Naive thymus-derived CD8-positive, alpha-beta T cell (primary cell): ENCODE measurements at regions not wholly inside any gene's neighbourhood (a gene's known extent, or its start where the extent isn't known, plus 50 kb on each side); places are given as distances from the start of the nearest gene placed in this dataset.

Experiments
- ATAC-seq, 2 donors: fragments of 150-1000 bp; cut with Tn5 transposase in 1 of 2; sonication (Bioruptor Pico), chemical (Tn5 transposase) in 1 of 2; 1 replicate in 1 of 2; 2 replicates in 1 of 2; pipeline ENCODE4 v1.10.0; 2021; ENCODE audit warnings: mild to moderate bottlenecking in 2 of 2, moderate library complexity in 2 of 2
- POLR2A ChIA-PET: fragments of 350-600 bp; sonication (Branson Sonifier 250); formaldehyde crosslinking; loops from one replicate; lab custom pipeline; 2021; ENCODE audit warnings: antibody characterized with exemption; lab: Charles Lee
- DNase-seq, 10 donors: peaks; one replicate each; pipeline versions ENCODE4 v3.0.0 to v3.0.0-alpha.2; 2020 to 2022
- H3K27ac Mint-ChIP-seq, 10 donors: one replicate each; pipeline ENCODE4 v1.8.0; 2020 to 2022; ENCODE audit warnings: mild to moderate bottlenecking in 10 of 10, mixed read lengths in 10 of 10, moderate library complexity in 4 of 10, inconsistent platforms in 1 of 10
- H3K27me3 Mint-ChIP-seq, 5 donors: one replicate each; pipeline ENCODE4 v1.8.0; 2021 to 2022; ENCODE audit warnings: mixed read lengths in 5 of 5
- H3K36me3 Mint-ChIP-seq, 3 donors: one replicate each; pipeline ENCODE4 v1.8.0; 2020 to 2022; ENCODE audit warnings: mixed read lengths in 3 of 3, mild to moderate bottlenecking in 2 of 3, inconsistent platforms in 1 of 3
- H3K4me1 Mint-ChIP-seq, 4 donors: one replicate each; pipeline ENCODE4 v1.8.0; 2021 to 2022; ENCODE audit warnings: mixed read lengths in 4 of 4
- H3K4me3 Mint-ChIP-seq, 10 donors: one replicate each; pipeline ENCODE4 v1.8.0; 2020 to 2022; ENCODE audit warnings: mild to moderate bottlenecking in 10 of 10, mixed read lengths in 10 of 10, moderate library complexity in 6 of 10, inconsistent platforms in 1 of 10
- H3K9me3 Mint-ChIP-seq, 9 donors: one replicate each; pipeline ENCODE4 v1.8.0; 2020 to 2022; ENCODE audit warnings: mixed read lengths in 9 of 9, mild to moderate bottlenecking in 3 of 9, inconsistent platforms in 1 of 9, moderate library complexity in 1 of 9

DNA sequence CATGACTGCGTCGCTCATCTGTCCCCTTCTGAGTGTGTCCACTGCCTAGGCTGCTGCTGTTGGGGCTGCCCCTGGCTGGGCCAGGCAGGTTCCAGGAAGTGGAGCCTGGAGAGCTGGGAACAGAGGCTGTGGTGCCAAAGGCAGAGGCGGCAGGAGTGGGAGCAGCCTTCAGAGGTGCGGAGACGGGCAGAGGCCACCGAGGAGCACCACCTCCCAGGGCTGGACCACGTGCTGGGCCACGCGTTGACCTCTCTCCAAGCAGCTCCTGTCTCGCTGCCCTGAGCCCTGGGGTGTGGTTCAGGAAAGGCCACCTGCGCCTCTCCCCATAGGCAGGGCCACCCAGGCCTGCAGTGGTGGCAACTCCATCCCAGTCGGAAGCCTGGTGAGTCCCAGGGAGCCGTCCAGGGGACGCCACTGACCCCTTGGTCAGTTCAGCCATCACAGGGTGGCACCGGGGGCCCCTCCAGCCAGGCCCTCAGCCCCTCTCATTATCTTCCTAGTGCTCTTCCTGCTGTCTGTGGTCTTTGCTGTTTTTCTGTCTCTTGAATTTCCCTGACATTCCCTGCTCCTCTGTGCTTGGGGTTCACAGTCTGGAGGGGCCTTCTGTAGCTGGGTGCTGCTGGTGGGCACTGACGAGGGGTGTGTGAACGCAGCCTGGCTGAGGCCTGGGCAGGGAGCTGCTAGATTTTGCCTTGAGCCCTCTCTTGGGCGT lies 122.8 kb upstream of the HS6ST1 start:
- H3K9me3 Mint-ChIP-seq = no peaks in the 10 kb centered on the region
- no peaks in the 10 kb centered on the region for H3K36me3 Mint-ChIP-seq
- POLR2A ChIA-PET = no interaction called here
- H3K4me3 Mint-ChIP-seq = no peak overlapping the region
- DNase-seq = peak in 1 of 10 donors; percentile 10
- peaks cover 3 to 33% (median 10%) of the 10 kb centered on the region in 5 donors for H3K27me3 Mint-ChIP-seq
- peaks cover 0 to 16% (median under 1%) of the 10 kb centered on the region in 4 donors for H3K4me1 Mint-ChIP-seq
- no peak overlapping the region for H3K27ac Mint-ChIP-seq
- no peak for ATAC-seq

DNA sequence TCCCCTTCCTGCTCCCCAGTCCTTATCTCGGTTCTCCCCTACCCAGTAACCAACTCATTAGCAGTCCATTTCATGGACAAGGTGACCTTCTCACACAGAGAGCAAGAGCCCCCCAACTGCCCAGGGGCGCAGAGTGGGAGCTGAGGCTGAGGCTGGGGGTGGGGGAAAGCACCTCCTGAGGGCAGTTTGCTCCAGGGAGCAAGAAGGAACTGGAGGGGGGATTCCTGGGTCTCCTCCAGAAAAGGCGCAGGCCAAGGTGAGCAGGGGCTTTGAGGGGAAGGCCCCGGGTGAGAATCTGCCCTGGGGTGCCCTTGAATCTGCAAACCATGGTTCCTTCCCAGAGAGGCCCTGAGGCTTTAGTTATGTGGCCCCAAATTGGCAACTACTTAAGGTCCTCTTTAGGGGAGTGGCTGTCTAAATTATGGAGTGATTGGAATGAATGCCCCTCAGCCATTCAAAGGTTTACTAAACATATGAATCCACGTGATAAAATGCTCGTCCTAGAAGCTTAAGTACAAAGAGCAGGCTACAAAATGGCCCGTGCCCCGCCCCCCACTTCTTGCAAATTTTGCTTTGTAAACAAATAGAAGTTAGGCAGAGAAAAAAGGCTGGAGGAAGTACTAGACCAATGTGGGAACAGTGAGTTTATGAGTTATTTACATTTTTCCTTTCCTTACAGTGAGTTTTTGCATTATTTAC lies 123.5 kb upstream of the HS6ST1 start:
- Mint-ChIP-seq H3K4me3 (no peak overlapping the region), H3K27ac (no peak overlapping the region), H3K9me3 (no peaks in the 10 kb centered on the region), H3K4me1 (peaks cover 0 to 16% (median under 1%) of the 10 kb centered on the region in 4 donors), H3K27me3 (peaks cover 3 to 26% (median 7%) of the 10 kb centered on the region in 5 donors), H3K36me3 (no peaks in the 10 kb centered on the region)
- DNase-seq = peak in 2 of 10 donors; percentile 14 to 46
- POLR2A ChIA-PET = no interaction called here
- ATAC-seq = no peak

DNA sequence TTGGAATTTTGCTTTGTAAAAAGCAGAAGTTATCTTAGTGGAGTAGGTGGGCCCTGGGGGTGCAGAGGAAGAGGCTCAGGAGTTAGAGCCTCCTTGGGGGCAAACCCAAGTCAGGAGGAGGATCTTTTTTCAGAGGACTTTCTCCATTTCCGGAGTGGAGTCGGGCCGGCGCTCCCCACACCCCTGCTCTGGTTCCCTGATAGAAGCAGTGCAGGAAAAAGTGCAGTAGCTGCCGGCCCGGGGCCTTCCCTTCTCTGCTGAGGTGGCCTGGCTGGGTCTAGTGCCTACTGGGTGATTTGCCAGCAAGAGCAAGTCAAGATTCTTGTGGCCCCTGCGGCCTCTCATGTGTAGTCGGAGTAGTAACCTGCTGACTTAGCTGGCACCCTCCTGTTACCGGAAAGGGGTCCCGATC lies 124.2 kb upstream of the HS6ST1 start:
- H3K4me1 Mint-ChIP-seq = peaks cover 0 to 16% (median under 1%) of the 10 kb centered on the region in 4 donors
- H3K27ac Mint-ChIP-seq = no peak overlapping the region
- H3K4me3 Mint-ChIP-seq = no peak overlapping the region
- H3K9me3 Mint-ChIP-seq = no peaks in the 10 kb centered on the region
- POLR2A ChIA-PET = no interaction called here
- H3K27me3 Mint-ChIP-seq = peaks cover 3 to 19% (median 7%) of the 10 kb centered on the region in 5 donors
- no peaks in the 10 kb centered on the region for H3K36me3 Mint-ChIP-seq
- DNase-seq (peak in 2 of 10 donors; percentile 3 to 50), ATAC-seq (no peak)

DNA sequence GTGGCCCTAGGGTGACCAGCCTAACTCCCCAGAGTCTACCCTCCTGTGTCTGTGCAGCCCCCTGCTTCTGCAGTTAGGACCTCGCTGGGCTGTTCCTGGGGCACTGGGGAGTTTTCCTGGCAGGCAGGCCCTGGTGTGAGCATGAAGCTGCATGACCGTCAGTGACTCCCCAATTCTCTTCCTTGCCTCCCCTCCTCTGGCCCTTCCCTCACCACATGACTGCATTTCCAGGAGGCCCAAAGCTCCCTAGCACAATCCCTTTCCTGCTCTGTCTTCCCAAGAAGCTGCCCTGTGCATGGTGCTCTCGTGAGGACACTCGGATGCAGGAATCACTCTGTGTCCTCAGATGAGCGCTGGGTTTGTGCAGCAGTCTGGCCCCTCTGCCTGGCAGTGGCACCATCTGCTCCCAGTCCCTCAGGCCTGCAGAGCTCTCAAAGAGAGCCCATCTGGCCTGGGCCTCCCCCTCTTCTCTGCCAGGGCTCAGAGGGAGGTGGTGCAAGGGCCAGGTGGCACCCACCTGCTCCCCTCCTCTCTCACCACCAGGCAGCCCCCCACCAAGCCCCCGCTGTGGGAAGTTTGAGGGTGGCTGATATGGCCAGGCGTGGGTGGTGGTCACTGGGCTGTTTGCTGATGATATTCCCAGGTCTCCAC lies 125.6 kb upstream of the HS6ST1 start:
- POLR2A ChIA-PET = no interaction called here
- Mint-ChIP-seq H3K36me3 (no peaks in the 10 kb centered on the region), H3K27me3 (peaks cover 1 to 10% (median 3%) of the 10 kb centered on the region in 5 donors), H3K4me1 (peaks cover 0 to 16% (median under 1%) of the 10 kb centered on the region in 4 donors), H3K27ac (no peak overlapping the region), H3K4me3 (no peak overlapping the region), H3K9me3 (no peaks in the 10 kb centered on the region)
- DNase-seq (peak in 2 of 10 donors; percentile 11 to 56), ATAC-seq (no peak)

DNA sequence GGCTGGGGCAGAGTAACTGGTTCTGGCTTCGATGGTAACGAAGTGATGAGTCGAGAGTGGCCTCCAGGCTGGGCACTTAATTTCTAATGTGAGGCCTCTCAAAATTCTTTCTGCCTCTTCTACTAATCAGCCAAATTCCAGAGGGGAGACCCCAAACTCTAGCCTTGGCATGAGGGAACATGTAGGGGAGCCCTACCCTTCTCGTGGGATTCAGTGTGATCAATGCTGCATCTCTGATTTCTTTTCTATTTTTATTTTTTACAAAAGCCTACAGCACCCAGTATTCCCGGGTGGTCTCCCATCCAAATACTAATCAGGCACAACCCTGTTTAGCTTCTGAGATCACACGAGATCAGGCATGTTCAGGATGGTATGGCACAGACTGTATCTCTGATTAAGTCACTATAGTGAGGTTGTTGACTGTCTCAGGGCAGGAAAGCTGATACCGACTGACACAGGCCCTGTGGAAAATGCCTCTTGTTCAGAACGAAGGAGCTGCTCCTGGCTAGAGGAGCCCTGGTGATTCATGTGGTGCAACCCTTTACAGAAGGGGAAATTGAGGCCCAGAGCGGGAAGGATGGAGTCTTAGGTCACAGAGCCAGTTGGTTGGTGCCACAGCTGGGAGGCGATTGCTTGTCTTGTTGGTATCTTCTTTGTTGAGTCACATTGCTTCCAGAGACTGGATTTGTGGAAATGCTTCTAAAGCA lies 126.3 kb upstream of the HS6ST1 start:
- ATAC-seq (no peak), DNase-seq (peak in 1 of 10 donors; percentile 21)
- Mint-ChIP-seq H3K4me1 (peaks cover 0 to 16% (median under 1%) of the 10 kb centered on the region in 4 donors), H3K4me3 (no peak overlapping the region), H3K9me3 (no peaks in the 10 kb centered on the region), H3K27me3 (peaks cover 0 to 9% (median 0%) of the 10 kb centered on the region in 5 donors), H3K36me3 (no peaks in the 10 kb centered on the region), H3K27ac (no peak overlapping the region)
- POLR2A ChIA-PET = no interaction called here

DNA sequence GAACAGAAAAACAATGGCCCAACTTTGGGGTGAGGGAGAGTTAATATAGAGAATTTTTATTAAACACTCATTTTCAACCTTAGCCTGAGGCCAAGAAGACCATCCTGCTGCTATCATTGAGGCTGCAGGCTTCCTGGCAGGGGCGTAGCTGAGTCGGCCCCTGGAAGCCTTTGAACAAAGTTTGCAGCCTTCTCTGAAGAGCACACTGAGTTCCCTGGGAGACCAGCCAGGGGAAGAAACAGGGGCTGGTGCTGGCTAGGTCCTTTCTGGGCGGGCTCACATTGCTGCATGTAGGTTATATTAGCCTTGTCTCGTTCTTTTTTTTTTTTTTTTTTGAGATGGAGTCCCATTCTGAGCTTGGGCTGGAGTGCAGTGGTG lies 126.8 kb upstream of the HS6ST1 start:
- H3K4me1 Mint-ChIP-seq = peaks cover 0 to 16% (median under 1%) of the 10 kb centered on the region in 4 donors
- POLR2A ChIA-PET = no interaction called here
- H3K9me3 Mint-ChIP-seq = no peaks in the 10 kb centered on the region
- no peak overlapping the region for H3K4me3 Mint-ChIP-seq
- peaks cover 0 to 5% (median 0%) of the 10 kb centered on the region in 5 donors for H3K27me3 Mint-ChIP-seq
- DNase-seq = peak in 1 of 10 donors; percentile 7
- no peak overlapping the region for H3K27ac Mint-ChIP-seq
- ATAC-seq = no peak
- no peaks in the 10 kb centered on the region for H3K36me3 Mint-ChIP-seq

DNA sequence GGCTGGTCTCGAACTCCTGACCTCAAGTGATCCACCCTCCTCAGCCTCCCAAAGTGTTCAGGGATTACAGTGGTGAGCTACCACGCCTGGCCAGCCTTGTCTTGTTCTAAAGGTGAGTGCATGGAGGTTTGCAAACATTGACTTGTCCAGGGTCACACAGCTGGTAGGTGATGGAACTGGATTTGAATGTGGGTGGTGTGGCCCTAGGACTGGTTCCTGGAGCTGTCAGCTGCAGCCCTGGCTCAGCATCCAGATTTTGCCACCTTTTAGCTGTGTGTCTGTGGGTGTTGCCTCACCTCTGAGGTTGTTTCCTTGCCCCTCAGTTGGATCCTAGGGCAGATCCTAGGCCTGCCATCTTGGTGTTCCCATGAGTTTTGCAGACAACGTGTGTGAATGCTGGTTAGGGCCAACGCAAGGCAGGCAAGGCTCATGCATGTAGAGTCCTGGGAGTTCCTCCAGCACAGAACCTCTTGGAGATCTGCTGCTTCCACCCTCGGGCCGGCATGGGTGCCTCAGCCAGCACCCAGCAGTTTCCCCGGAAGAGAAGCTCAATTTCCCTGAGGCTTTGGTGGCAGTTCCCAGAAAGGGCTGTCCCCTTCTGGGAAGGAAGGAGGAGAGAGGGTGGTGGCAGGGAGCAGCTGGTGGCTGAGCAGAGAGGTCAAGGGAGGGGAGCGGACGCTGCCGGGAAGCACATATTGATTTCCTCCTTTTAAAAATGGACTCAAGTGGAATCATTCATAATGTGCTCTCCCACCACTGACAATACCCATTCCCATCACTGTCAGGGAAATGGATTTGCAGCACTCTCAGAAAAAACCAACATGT lies 127.6 kb upstream of the HS6ST1 start:
- no peak for ATAC-seq
- no peaks in the 10 kb centered on the region for H3K36me3 Mint-ChIP-seq
- POLR2A ChIA-PET = no interaction called here
- no peak overlapping the region for H3K4me3 Mint-ChIP-seq
- no peak overlapping the region for H3K27ac Mint-ChIP-seq
- no peaks in the 10 kb centered on the region for H3K9me3 Mint-ChIP-seq
- DNase-seq = peak in 1 of 10 donors; percentile 27
- H3K27me3 Mint-ChIP-seq = peaks cover 0 to 5% (median 0%) of the 10 kb centered on the region in 5 donors
- H3K4me1 Mint-ChIP-seq = peaks cover 0 to 16% (median under 1%) of the 10 kb centered on the region in 4 donors

DNA sequence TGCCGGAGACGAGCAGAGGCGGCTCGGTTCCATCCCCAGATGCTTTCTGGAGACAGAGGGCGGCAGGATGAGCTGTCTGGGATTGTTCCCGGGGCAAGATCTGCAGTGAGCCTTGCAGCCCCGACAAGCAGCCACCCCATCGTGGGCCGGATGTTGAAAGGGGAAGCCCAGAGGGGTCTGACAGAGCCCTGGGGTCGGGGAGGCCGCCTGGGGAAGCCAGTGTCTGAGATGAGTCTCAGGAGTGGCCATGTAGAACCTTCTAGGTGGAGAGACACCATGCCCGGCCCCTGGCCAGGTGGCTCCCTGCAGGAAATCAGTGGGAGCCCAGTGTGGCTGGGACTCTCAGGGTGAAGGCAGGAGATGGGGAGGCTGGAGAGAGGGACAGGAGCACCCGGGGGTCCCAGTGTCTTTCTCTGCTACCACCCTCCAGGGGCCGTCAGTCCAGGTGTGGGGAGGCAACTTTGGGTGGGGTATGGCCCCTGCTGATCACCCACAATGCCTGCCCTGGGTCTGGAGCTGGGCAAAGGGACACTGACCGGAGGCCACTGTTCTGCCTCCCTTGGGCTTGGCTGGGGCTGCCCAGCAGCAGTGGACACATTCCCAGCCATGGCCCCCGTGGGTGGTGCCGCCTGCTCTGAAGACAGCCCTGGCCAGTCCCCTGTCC lies 128.3 kb upstream of the HS6ST1 start:
- Mint-ChIP-seq H3K9me3 (peaks cover 0 to 1% (median 0%) of the 10 kb centered on the region in 9 donors), H3K4me1 (peaks cover 0 to 13% (median 1%) of the 10 kb centered on the region in 4 donors), H3K27me3 (peaks cover 0 to 5% (median 4%) of the 10 kb centered on the region in 5 donors), H3K4me3 (no peak overlapping the region), H3K27ac (no peak overlapping the region), H3K36me3 (no peaks in the 10 kb centered on the region)
- DNase-seq (peak in 2 of 10 donors; percentile 7 to 56), ATAC-seq (no peak)
- POLR2A ChIA-PET = no interaction called here

DNA sequence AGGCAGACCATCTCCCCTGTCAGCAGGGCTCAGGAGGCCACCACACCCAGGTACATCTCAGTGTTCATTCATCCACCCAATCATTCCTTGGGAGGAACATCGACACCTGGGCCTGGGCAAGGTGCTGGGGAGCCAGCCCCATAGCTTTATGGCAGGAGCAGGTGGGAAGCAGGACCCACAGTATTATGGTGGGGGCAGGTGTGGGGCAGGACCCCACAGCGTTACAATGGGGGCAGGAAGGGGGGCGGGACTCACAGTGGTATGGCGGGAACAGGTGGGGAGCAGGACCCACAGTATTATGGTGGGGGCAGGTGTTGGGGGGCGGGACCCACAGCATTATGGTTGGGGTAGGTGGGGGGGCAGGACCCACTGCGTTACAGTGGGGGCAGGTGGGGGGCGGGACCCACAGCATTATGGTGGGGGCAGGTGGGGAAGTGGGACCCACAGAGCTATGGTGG lies 128.9 kb upstream of the HS6ST1 start:
- Mint-ChIP-seq H3K36me3 (no peaks in the 10 kb centered on the region), H3K9me3 (peaks cover 0 to 2% (median 0%) of the 10 kb centered on the region in 9 donors), H3K4me1 (peaks cover 0 to 9% (median 2%) of the 10 kb centered on the region in 4 donors), H3K27me3 (peaks cover 0 to 11% (median 7%) of the 10 kb centered on the region in 5 donors), H3K4me3 (no peak overlapping the region), H3K27ac (no peak overlapping the region)
- ATAC-seq (no peak), DNase-seq (peak in 2 of 10 donors; percentile 3 to 15)
- POLR2A ChIA-PET = no interaction called here

DNA sequence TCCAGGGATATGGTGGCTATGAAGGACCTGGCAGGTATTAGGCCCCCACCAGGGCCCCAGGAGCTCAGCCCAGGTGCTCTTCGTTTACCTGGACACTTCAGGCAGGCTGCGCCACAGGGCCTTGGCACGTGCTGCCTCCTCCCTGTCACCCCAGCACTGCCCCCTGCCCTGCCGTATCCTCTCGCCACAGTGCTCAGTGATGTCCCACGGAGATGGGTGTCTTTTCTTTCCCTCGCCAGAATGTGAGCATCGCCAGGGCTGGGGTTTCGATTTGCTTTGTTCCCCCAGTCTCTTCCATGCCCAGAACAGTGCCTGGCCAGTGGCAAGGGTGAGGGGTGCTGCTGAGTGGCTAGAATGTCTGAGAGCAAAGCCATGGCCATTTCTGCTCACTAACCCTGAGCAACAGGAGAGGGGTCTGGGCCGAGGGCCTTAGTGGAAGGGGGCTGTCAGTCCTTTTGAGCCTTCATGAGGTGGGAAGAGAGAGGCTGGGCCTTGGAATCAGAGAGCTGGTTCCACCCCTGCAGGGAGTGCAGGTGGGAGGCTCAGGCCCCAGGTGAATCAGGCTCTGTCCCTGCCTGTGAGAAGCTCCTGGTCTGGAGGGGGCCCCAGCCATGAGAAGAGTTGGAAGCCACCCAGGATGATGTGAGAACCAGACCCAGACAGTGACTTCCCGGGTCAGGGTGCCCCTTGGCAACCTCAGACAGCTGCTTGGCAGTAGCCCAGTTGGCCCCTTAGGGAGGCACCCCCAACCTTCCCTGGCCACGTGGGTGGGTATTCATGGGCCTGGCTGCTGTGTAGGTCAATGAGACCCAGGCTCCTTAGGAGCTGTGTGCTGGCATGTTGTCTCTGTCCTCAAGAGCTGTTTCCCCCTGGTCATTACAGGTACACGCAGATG lies 129.9 kb upstream of the HS6ST1 start:
- Mint-ChIP-seq H3K9me3 (peaks cover 0 to 2% (median 0%) of the 10 kb centered on the region in 9 donors), H3K27me3 (peaks cover 3 to 21% (median 7%) of the 10 kb centered on the region in 5 donors), H3K4me1 (peaks cover 0 to 3% (median under 1%) of the 10 kb centered on the region in 4 donors), H3K27ac (no peak overlapping the region), H3K36me3 (no peaks in the 10 kb centered on the region), H3K4me3 (no peak overlapping the region)
- no peak for ATAC-seq
- POLR2A ChIA-PET = no interaction called here
- DNase-seq = peak in 2 of 10 donors; percentile 11 to 36
